DMS153 treated with DMSO at 0.1 percent for 48 hours (cell line): ENCODE measurements at regions not wholly inside any gene's neighbourhood (a gene's known extent, or its start where the extent isn't known, plus 50 kb on each side); places are given as distances from the start of the nearest gene placed in this dataset.

Source experiments
- DNase-seq: peaks from one replicate; lab custom pipeline; 2025; ENCODE audit not compliant: unreplicated experiment; lab: John Stamatoyannopoulos, UW

DNA sequence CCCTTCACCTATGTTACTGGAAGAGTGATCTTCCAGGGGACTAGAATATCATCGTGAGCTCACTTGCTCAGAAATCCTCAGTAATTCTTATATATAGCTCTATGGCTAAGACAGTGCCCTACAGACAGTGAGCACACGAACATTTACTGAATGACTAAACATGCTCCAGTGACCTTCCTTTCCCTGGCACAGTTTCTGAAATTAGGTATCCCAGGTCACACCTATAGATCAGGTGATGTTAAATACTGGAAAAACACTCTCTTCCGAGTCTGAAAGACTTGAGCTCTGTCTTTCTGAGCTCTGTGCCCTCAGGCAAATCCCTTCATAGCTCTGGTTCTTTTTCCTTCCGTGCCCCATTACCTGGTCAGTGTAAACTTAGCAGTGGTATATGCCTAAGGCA is 239.4 kb upstream of the LRIG1 start:
- DNase-seq, result no peak

DNA sequence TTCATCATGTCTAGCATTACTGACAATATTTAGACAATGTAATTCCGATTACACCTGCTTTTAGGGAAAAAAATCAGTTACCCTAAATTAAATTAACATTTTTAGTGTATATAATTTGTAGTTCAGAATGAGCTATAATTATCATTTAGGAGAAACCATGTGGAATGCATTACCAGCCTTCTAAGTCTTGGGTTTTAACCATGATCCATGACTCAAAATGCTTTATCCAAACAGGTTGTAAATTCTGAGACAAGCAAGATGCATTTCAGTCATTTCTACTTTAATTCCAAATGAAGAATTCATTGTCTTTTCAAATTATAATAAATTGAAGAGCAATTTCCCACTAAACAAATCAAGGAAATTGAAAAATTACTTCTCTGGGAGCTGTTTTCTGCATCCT is 243.7 kb upstream of the LRIG1 start:
- DNase-seq, result no peak

DNA sequence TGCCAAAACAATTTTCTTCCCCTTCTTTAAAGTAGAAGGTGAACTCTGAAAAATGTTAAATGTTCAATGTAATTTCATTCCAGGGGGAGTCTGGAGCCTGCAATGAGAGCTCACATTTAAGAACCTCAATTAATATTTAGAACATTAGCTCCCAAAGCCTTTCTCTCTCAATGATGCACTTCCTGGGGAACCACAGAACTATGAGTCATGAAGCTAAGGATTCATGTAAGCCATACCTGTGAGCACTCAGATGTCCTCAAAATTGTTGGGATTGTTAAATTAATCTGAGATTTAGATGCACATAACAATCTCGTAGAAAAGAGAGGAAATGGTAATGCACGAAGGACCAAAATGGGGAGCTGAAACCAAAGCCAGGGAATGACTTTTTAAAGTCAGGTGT is 244.2 kb upstream of the LRIG1 start:
- no peak for DNase-seq

DNA sequence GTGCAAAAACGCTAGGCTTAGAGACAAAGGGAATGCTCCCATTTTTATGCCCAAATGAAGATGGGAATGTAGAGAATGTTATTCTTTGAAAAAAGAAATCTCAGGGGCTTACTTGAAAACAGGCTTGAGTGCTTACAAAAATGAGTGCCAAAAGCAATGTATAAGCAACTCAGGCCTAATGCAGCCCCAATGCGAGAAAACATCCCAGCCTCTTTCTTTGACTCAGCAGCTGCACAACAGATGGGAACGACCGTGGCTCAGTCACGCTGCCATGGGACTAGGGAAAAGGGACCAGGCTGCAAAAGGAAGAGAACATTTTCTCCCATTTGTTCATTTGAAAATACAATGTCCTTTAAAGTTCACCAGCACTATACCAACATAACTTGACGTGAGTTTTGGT is 246.4 kb upstream of the LRIG1 start:
- no peak for DNase-seq

DNA sequence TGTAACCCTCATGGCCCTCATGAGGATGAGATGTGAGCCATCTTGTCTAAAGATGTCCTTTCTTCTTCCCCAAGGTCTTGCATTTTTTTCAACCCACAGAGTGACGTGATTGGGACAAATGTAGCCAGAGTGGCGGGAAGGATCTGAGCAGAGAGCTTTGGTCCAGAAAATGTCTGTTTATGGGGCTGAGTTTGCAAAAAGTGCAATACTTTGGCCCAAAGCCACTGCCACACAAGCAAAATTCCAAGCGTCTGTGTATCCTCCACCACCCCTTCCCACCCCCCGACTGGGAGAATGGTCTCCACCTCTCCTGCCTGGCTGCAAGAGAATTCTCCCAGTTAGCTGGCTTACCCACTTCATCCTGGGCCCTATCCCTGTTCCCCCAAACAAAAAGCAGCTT is 246.9 kb upstream of the LRIG1 start:
- no peak for DNase-seq

DNA sequence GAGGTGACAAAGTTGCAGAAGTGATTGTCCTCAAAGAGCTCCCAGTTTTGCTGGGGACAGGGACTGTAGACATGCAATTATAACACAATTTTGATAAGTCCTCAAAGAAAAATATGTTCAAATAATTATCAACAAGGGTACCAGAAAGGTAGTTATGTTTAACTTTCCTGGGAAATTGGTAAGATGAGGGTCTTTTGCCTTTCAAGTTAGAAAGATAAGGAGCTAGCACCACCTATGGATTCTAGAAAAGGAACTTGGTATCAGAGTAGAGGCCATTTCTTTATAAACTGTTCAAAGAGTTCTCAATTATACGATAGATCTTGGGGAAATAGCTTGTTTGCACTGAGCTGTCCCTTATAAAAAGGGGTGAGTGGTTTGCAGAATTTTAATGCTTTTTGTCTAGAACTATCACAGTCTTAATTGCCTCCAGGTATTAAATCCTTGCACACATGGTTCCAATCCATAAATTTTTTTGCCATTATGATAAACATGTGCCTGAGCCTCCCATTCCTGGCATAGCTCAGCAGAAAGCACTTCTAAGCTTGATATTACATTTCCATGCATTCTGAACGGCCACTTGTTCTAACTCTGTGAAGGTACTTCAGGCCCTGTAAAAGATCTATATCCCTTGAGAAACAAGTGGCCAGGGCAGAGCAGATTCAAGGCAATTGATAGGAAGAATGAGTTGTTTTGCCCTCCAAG is 247.5 kb upstream of the LRIG1 start:
- no peak for DNase-seq

DNA sequence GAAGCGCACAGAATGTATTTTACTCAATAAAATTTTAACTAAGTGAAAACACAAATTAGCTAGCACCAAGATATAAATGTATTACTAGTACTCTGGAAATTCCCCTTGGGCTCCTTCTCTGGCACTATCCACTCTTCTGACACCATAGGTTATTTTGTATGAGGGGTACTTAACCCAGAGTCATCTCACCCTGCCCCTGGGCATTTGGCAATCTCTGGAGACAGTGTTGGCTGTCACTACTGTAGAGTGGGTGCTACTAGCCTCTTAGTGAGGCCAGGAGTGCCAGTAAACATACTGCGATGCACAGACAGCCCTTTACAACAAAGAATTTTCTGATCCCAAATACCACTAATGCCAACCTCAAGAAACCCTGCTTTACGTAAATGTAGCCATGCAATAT is 246.3 kb upstream of the KBTBD8 start:
- no peak for DNase-seq

DNA sequence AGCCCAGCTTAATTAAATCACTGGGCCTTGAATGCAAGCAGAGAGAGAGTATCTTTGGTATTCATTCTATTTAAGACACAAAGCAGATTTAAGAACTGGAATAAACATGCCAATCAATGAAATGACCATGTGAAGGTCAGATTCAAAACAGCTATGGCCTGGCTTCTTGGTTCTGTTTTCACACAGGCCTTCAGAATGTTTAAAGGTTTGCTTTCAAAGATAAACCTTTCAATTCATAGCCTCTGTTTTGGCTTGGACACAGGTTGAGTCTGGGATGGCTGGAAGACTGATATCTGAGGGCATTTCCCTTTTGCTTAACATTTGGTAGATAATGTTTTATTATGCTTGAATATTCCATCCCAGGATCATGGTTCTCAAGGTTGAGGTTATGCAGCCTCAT is 244.4 kb upstream of the KBTBD8 start:
- DNase-seq, result no peak

DNA sequence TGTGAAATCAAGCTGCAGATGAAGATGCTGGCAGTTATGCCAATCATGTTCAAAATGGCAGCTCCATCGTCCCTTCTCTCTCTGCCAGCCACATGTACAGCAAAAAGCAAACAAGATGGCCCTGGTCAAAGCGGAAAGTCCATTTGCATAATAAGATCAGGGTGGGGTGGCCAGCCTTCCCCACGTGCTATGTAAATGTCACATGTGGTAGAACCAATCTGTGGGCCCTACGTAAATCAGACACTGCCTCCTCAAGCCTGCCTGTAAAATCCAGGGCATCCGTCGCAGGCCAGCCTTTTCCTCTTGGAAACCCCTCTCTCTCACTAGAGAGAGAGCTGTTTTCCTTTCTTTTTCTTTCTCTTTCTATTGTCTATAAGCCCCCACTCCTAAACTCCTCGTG is 243.5 kb upstream of the KBTBD8 start:
- no peak for DNase-seq

DNA sequence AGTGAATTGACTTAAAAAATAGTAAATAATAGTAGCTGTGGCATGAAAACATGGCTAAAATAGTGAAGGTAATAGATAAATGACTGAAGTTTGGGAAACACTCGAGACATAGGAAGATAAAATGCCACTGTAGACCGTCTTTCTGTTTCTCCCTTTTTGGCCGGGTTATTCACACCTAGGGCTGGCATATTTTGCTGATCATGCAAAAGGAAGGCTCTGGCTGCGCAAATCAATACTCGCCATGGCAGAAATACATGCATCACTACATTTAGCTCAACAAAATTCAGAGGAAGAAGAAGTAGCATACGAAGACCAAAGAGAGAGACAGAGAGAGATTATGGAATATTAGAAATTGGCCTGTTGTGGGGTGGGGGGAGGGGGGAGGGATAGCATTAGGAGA is 242.2 kb upstream of the KBTBD8 start:
- no peak for DNase-seq

DNA sequence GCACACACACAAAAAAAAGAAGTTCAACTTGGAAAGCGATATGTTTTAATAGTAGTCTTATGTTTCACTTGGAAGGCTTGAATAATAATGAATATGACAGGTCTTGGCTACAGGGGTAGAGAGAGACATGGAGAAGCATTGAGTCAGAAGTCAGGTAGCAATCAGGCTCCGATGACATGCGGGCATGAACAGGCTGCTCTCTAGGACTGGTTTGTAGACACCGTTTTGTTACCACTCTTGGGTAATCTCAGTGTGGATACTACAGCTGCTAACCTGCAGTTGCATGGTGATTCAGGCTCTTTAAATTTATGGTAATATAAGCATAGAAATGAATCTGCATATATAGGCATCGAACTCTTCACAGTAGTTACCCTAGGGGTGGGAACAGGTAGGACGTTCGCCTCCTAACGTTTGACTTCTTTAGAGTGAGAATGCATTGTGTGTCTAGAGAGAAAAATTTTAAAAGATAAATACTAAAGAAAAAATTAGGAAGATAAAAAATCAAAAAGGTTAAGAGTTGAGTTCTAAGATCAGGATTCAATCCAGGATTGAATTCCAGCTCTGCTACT is 241.6 kb upstream of the KBTBD8 start:
- DNase-seq, result no peak

DNA sequence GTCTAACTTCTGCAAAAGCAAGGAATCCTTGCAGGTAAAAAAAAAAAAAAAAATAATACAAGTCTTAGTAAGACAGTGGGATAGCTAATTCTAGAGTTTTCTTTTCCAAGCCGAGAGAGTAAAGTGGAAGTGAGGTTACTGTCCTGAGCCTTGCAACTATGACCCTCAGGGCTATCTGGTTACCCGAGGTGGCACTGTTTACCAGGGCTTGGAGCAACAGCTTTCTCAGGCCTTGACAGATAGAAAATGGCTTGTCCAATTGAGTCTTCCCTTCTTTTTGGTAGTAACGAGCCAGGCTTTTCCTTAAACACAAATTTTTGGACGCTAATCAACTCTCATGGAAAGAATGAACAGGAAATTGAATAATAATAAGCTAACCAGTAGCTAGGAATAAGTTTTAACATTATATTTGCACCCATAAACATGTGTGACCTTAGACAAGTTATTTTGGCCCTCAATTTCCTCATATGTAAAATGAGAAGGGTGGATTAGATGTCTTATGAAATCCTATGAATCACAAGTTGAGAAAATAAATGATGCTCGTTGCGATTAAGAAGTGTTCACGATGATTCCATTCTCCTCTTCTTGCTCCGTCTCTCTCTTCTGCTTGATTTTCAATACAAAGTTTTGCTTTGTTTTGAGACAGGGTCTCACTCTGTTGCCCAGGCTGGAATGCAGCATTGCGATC is 236.9 kb upstream of the KBTBD8 start:
- no peak for DNase-seq

DNA sequence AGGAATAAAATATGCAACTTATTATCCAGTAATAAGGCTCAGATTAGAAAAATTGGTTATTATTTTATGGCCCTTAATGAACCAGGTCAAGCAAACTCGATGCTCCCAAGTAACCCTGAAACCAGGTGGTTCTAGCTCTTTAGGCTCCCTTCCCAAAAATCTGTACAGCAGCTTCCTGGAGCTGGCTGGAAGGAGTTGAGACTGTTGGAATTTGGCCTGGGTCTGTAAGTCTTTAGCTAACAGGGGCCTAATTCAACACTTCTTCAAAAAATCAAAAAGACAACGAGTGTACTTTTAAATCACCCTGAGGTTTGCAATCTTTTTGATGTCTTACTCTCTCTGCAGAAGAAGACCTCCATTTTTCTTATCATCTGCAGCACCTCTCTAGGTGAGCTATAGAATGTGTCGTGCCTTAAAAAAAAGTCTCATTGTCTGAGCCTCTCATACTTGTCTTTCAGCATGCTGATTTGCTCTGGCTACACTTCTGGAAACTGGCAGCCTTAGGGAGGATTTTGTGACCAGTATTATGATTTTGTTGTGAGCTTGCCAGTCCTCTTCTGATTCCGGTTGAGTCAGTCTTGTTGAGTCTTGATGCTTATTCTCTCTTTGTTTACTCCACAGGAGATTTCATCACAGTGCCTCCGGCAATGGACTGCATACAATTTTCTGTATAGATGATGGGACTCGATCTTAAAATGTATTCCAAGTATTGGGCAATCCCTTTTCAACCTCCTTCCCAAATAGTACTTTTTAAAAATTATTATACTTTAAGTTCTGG is 235.0 kb upstream of the KBTBD8 start:
- no peak for DNase-seq

DNA sequence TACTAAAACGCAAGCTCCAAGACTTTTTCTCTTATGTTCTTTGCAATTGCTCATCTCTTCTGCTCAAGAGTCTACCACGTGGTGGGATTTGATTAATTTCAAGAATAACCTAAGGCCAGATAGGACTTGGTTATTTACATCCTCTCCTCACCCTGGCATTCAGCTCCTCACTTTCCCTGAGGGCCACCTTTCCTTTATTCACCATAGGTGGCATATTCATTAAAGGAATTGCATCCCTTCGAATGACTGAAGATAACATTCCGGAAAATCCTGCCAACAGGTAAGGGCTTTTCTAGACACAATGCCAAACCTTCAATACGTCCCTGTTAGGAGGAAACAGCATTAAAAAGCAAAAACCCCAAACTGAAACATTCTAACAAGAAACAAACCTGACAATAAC is 220.0 kb upstream of the KBTBD8 start:
- no peak for DNase-seq

DNA sequence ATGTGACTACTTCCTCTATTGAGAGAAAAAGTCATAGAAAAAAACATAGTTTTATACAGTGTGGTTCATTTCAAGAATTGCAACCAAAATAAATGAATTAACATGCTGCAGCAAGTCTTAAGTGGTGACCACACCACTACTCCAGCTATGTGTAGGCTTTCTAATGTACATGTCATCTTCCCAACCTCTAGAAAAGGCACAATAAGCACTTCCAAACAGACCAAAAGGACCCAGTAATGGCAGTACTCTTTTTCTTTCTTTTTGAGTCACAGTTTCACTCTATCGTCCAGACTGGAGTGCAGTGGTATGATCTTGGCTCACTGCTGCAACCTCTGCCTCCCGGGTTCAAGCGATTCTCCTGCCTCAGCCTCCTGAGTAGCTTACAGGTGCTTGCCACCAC is 219.3 kb upstream of the KBTBD8 start:
- no peak for DNase-seq

DNA sequence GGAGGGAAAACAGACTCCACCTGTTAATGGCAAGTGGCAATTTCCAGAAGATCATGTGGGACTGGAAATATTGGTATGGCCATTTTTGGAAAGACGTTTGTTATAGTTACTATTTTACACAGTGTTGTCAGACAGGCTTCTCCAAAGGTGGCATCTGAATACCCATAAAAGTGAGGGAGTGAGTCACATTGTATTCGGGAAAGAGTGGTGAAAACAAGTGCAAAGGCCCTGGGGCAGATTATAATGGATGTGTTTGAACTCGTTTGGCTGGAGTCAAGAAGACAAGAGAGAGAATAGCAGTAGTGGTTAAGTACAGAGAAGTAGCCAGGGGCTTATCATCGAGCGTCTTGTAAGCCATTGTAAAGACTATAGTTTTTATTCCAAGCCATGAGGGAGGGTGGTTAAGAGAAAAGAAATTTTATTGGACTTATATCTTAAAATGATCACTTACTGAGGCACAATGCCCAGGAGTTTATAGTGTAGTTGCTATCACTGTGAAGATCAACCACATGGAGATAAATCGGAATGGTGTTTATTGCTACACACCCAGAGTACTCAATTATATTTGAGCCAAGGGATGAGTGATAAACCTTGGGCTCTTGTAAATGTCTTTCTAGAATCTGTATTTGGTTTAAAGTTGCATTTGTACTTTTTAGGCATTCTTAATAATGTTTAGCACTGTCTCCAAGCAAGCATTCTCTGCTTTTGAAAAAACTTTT is 212.8 kb upstream of the KBTBD8 start:
- no peak for DNase-seq

DNA sequence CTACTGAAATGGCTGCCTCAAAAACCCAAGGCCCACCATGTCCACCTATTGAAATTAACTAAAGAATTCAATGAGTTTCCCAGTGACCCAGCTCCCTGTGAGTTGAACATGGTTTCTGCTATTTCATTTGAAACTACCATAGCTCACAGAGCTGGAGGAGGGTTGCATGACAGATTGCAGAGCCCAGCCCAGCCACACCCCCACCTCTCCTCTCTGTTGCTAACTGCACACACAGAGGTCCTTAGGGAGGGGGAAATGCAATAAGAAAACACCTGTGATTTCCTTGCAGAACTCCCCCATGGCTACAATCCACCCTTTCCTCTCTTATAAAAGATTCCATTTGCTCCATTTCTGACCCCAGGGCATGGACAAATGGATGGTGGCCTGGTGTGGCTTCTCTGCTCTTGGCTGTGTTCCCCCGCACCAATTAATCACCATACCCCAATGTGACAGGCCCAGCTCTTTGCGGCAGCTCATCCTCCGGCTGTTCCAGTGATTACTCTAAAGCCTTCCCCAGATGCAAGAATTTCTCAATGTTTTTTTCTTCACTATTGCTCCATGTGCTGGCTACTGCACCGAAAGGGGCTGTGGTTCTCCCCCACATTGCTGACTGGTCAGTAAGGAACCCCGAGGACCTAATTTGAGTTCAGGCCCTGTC is 208.4 kb upstream of the KBTBD8 start:
- DNase-seq, result no peak

DNA sequence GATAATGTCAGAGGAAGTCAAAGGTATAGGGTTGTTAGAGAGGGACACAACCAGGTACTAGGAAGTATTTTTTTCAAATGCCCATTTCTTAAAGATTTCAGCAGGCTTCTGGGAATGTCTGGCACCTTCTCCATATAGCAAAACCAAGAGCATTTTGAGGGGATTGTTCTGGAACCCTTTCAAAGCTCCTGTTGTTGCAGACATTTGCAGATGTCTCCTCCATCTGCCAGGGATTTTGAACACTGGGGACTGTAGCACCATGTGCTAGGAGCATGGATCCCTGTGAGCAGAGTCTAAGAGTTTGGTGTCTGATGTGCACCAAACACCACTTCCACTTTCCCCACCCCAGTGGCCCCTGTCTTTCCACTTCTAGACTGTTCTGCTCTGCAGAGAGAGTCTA is 206.0 kb upstream of the KBTBD8 start:
- no peak for DNase-seq

DNA sequence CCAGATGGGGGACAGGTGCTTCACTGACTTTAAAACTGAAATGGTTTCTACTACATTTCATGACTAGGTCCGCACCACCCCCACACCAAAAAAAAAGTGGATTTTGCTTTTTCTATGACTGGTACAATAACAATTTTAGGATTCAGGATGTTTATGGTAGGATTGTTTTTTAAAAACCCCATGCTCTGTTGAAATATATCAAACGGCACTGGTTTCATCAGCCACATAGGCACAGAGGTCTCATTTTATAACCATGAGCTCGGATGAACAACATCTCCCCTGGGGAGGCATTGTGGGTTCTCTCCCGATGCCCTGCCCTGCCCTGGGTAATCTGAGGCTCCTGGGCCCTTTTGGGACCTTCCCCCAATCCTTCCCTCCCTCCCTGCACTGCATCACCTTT is 202.7 kb upstream of the KBTBD8 start:
- no peak for DNase-seq

DNA sequence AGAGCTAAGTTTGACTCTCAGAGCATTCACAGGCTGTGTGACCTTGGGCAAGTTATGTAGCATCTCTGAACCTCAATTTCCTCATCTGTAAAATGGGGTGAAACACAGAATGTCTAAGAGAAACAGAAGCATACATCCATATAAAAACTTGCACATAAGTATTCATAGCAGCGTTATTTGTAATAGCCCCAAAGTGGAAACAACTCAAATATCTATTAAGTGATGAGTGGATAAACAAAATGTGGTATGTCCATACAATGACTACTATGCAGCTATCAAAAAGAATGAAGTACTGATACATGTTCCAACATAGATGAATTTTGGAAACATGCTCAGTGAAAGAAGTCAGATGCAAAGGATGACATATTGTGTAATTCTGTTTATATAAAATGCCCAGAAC is 201.8 kb upstream of the KBTBD8 start:
- no peak for DNase-seq
